Thyroid gland (tissue), 4 donors: ENCODE measurements at regions not wholly inside any gene's neighbourhood (a gene's known extent, or its start where the extent isn't known, plus 50 kb on each side); places are given as distances from the start of the nearest gene placed in this dataset.

Source experiments
- DNase-seq, 2 donors: peaks; one replicate each; pipeline ENCODE4 v3.0.0-alpha.2; 2019
- H3K27ac ChIP-seq, 3 donors: fragments of 200-600 bp; sonication (generic); 1 replicate in 2 of 3; 2 replicates in 1 of 3; pipeline ENCODE4 v1.5.1; 2016 to 2019; ENCODE audit warnings: mild to moderate bottlenecking in 1 of 3, moderate library complexity in 1 of 3
- H3K27me3 ChIP-seq: fragments of 200-600 bp; sonication (generic); one replicate; pipeline ENCODE4 v1.5.1; 2019
- H3K36me3 ChIP-seq, 2 donors: fragments of 200-600 bp; sonication (generic); one replicate each; pipeline ENCODE4 v1.5.1; 2016 to 2019
- H3K4me1 ChIP-seq, 2 donors: fragments of 200-600 bp; sonication (generic); one replicate each; pipeline ENCODE4 v1.5.1; 2017 to 2019
- H3K4me3 ChIP-seq, 3 donors: fragments of 200-600 bp; sonication (generic); replicated peaks in 1 of 3; 1 replicate in 2 of 3; 2 replicates in 1 of 3; pipeline ENCODE4 v1.5.1; 2016; ENCODE audit warnings: mild to moderate bottlenecking in 1 of 3
- H3K9me3 ChIP-seq: fragments of 200-600 bp; sonication (generic); one replicate; pipeline ENCODE4 v1.5.1; 2017
- CTCF ChIP-seq, 6 experiments: fragments of 200-600 bp in 3 of 6; fragments of 450-650 bp in 3 of 6; sonication (generic) in 3 of 6; IDR thresholded peaks; one replicate each; pipeline ENCODE4 v1.5.1; 2016 to 2019; ENCODE audit warnings: antibody characterized with exemption in 6 of 6, mild to moderate bottlenecking in 2 of 6, inconsistent platforms in 1 of 6, moderate library complexity in 1 of 6
- POLR2A ChIP-seq, 2 donors: fragments of 450-650 bp; IDR thresholded peaks; one replicate each; pipeline ENCODE4 v1.6.1; 2017; ENCODE audit warnings: antibody characterized with exemption in 2 of 2, mild to moderate bottlenecking in 2 of 2, moderate library complexity in 1 of 2
- WGBS, 2 donors: methylation state at CpG; one replicate each; pipeline ENCODE4 v1.1.5; 2017; 5-methylcytosine and 5-hydroxymethylcytosine counted together
- intact Hi-C: fragments of 100-400 bp; cut with DNase I; formaldehyde crosslinking; loops from one replicate; pipeline ENCODE4 v1.15.1; 2023

- Histone ChIP-seq H3K36me3 (no peaks in the 10 kb centered on the region), H3K4me3 (no peak overlapping the region), H3K27me3 (no peaks in the 10 kb centered on the region), H3K9me3 (no peaks in the 10 kb centered on the region), H3K27ac (no peak overlapping the region), H3K4me1 (no peaks in the 10 kb centered on the region)
- no peak for TF ChIP-seq POLR2A (IDR thresholded peaks at IDR 0.05)
- TF ChIP-seq CTCF (IDR thresholded peaks at IDR 0.05) = no peak
- no peak for DNase-seq
- 78 to 87% methylated on average over 4 of the region's 4 CpGs for WGBS, 2 donors
- intact Hi-C loops = loop anchor here (10.0 kb wide), 1 partner anchor 841 kb away; no protein-coding TSS in a partner anchor
These were observed 156.0 kb upstream of the CD96 start for GRCh38 chr3:111385971-111386495.

- no peak overlapping the region for H3K27ac ChIP-seq
- 83 to 89% methylated on average over 2 of the region's 2 CpGs for WGBS, 2 donors
- H3K36me3 ChIP-seq = no peaks in the 10 kb centered on the region
- no peaks in the 10 kb centered on the region for H3K9me3 ChIP-seq
- no peak for TF ChIP-seq POLR2A (IDR thresholded peaks at IDR 0.05)
- TF ChIP-seq CTCF (IDR thresholded peaks at IDR 0.05) = no peak
- no peak for DNase-seq
- H3K27me3 ChIP-seq = no peaks in the 10 kb centered on the region
- intact Hi-C loops = no loop called here
- no peak overlapping the region for H3K4me3 ChIP-seq
- H3K4me1 ChIP-seq = no peaks in the 10 kb centered on the region
These were observed 149.1 kb upstream of the CD96 start for GRCh38 chr3:111392894-111393398.

- no peaks in the 10 kb centered on the region for H3K27me3 ChIP-seq
- DNase-seq = no peak
- intact Hi-C loops = no loop called here
- H3K4me3 ChIP-seq = no peak overlapping the region
- no peak overlapping the region for H3K27ac ChIP-seq
- no peaks in the 10 kb centered on the region for H3K9me3 ChIP-seq
- WGBS, 2 donors = 83 to 87% methylated on average over 4 of the region's 4 CpGs
- no peak for TF ChIP-seq POLR2A (IDR thresholded peaks at IDR 0.05)
- no peak for TF ChIP-seq CTCF (IDR thresholded peaks at IDR 0.05)
- H3K36me3 ChIP-seq = no peaks in the 10 kb centered on the region
- no peaks in the 10 kb centered on the region for H3K4me1 ChIP-seq
These were observed 129.3 kb upstream of the CD96 start for GRCh38 chr3:111412656-111413055.

- no peaks in the 10 kb centered on the region for H3K9me3 ChIP-seq
- no peaks in the 10 kb centered on the region for H3K4me1 ChIP-seq
- TF ChIP-seq CTCF (IDR thresholded peaks at IDR 0.05) (no peak), POLR2A (IDR thresholded peaks at IDR 0.05) (no peak)
- no peak overlapping the region for H3K27ac ChIP-seq
- no peak for DNase-seq
- H3K4me3 ChIP-seq = no peak overlapping the region
- intact Hi-C loops = no loop called here
- no peaks in the 10 kb centered on the region for H3K36me3 ChIP-seq
- no peaks in the 10 kb centered on the region for H3K27me3 ChIP-seq
These were observed 127.5 kb upstream of the CD96 start for GRCh38 chr3:111414531-111414930.

GRCh38 chr3:111415018-111415417 is 127.0 kb upstream of the CD96 start:
- Histone ChIP-seq H3K27me3 (no peaks in the 10 kb centered on the region), H3K27ac (no peak overlapping the region), H3K4me1 (no peaks in the 10 kb centered on the region), H3K36me3 (no peaks in the 10 kb centered on the region), H3K9me3 (no peaks in the 10 kb centered on the region), H3K4me3 (no peak overlapping the region)
- no peak for DNase-seq
- TF ChIP-seq CTCF (IDR thresholded peaks at IDR 0.05) (no peak), POLR2A (IDR thresholded peaks at IDR 0.05) (no peak)
- intact Hi-C loops = no loop called here
